HG03457 (cell line): ENCODE measurements at regions not wholly inside any gene's neighbourhood (a gene's known extent, or its start where the extent isn't known, plus 50 kb on each side); places are given as distances from the start of the nearest gene placed in this dataset.
A peak's percentile ranks its signal among the peaks of the same experiment; 100 is the strongest.
"Not testable (repeated sequence)": the region's sequence is repeated elsewhere in the genome, so short reads cannot be mapped to it uniquely, and the experiment has no call there.

ENCODE experiments used
- ATAC-seq: cut with Tn5 transposase; IDR thresholded peaks from one replicate; pipeline ENCODE4 v1.9.1; 2021; ENCODE audit warnings: moderate number of reproducible peaks; ENCODE audit not compliant: unreplicated experiment

DNA sequence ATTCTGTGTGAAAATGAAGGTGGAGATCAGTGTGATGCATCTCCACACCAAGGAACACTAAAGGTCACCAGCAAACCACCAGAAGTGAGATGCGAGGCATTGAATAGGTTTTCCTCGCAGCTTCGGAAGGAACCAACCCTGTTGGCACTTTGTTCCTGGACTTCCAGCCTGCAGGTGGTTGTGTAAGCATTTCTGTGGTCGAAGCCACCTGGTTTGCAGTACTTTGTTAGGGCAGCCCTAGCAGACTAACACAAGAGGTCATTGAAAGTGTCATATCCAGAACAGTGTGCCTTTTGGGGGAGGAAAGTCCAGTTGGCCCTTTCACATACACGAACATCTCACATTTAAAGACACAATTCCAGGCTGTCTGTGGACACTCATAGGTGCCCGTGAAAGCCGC lies 237.2 kb upstream of the PLGLB1 start:
- ATAC-seq: not testable (repeated sequence)

DNA sequence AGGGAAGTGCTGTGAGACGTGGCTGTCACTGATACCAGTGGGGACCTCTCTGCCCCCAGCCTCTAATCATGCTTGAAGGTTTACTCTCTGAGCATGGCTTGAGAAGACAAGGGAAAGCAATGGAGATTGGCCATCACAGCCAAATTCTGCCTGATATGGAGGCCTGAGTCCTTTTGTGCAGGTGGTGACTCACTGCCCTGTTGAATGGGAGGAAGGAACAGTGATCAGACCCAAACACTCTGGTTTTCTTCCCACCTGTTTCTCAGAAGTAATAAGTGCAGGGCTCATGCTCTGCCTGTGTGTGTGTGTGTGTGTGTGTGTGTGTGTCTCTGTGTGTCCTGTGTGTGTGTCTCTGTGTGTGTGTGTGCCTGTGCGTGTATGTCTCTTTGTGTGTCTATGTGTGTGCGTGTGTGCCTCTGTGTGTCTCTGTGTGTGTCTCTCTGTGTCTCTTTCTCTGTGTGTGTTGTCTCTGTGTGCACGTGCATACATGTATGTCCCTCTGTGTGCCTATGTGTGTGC lies 240.6 kb upstream of the PLGLB1 start:
- not testable (repeated sequence) for ATAC-seq

- ATAC-seq: not testable (repeated sequence)
These were observed 242.3 kb upstream of the PLGLB1 start for GRCh38 chr2:87263868-87264518.

DNA sequence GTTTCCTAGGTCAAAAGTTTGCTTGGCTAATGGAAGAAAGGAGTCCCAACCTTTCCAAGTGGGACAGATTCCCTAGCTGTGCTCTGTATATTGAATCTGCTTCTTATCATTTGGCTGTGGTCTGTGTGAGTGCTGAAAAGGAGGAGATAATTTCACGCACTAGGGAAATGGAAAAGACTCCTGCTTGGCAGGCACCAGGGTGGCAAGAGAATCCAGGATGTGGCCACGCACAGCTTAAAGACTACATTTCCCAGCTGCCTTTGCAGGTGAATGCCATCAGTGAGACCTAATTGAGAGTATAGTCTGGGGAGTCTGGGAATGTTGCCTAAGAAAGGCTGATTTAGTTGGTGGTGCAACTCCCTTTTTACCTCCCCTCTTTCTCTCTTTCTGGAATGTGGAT lies 253.5 kb upstream of the PLGLB1 start:
- ATAC-seq: not testable (repeated sequence)

DNA sequence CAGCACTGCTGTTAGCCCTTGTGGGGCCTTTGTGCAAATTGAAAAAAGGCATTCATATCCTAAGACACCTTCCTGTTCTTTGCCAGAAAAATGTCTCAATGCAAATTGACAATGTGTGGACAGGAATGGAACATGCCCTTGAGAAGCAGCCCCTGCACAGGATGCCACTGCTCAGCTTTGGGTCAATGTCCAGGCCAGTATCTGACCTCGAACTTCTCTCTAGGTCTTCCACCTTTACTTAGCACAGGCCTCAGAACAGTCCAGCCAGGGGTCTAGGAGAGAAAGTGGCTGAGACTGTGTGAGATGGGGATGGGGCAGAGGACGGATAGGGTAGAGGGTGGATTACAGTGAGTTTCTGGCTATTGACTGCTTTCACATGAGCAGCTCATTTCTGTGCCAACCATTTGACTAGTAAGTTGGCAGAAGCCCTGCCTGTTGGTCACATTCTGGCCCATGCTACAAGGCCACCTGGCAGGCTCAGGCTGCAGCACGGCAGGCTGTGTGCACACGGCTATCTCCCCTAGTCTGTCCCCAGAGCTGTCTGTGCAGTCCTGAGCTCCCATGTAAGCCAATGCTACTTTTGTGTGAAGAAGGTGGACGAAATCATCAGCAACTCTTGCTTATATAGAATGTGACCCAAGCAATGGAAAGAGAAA lies 254.5 kb upstream of the PLGLB1 start:
- not testable (repeated sequence) for ATAC-seq

DNA sequence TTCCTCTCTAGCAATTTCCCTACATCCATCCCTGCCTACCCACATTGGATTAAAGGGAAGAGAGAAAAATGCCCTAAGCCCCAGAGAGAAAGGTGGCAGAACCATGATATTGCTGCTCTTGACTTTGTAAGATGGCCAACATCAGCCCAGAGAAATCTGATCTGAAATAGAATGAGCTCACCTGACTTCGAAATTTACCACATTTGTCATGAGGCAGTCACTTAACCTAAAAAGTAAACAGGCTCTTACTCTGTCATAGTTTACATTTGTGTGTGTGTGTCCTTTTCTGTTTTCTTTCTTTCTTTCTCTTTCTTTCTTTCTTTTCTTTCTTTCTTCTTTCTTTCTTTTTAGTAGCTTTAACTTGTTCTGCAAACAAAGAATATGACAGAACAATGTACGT lies 255.0 kb upstream of the PLGLB1 start:
- not testable (repeated sequence) for ATAC-seq

- not testable (repeated sequence) for ATAC-seq
These were observed 256.1 kb upstream of the PLGLB1 start for GRCh38 chr2:87277734-87278133.

DNA sequence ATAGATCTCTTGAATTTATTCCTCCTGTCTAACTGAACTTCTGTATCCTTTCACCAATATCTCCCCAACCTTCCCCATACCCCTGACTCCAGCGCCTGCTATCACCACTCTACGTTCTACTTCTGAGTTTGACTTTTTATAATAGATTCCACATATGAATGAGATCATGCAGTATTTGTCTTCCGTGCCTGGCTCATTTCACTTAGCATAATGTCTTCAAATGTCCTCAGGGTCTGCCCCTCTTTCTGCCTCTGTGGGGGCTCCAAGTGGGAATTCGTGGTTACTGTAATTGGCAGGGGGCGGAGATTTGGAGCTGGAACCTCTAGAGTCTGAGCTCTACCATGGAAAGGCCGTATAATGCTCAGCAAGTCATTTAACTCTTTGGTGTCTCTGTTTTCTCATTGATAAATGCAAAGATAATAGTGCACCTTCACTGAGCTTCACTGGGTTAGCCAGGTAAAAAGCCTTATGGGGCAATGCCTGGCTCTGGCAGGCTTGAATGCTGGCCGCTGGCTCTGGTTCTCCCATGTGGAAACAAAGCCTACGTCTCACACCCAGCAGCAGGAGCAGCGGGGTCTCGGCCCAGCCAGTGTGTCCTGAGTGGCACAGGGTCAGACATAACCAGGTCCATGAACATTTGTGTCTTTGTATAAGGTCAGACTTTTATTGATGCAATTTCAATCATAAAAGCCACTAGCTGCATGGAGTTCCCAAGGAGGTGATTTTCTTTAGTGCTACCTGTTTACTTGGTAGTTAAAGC lies 259.1 kb upstream of the PLGLB1 start:
- not testable (repeated sequence) for ATAC-seq

- not testable (repeated sequence) for ATAC-seq
These were observed 262.3 kb upstream of the PLGLB1 start for GRCh38 chr2:87283735-87284470.

GRCh38 chr2:87284471-87284772 lies 262.8 kb upstream of the PLGLB1 start:
- ATAC-seq: not testable (repeated sequence)

DNA sequence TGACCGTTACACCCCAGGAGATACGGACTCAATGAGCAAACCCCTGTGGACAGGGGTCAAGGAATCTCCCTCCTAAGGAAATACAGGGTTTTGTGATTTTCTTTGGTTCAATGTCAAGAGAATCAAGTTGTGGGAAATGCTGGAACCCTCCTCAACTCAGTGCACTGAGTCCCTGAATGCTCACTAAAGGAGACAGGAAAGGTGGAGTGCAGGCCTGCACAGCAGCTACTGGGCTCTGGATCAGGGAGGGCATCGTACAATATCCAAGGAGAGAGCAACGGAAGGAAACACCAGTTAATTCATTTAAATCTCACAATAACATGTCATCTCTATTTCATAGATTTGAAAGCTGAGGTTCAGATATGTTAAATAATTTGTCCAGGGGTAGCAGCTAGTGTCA lies 263.5 kb upstream of the PLGLB1 start:
- ATAC-seq: not testable (repeated sequence)

DNA sequence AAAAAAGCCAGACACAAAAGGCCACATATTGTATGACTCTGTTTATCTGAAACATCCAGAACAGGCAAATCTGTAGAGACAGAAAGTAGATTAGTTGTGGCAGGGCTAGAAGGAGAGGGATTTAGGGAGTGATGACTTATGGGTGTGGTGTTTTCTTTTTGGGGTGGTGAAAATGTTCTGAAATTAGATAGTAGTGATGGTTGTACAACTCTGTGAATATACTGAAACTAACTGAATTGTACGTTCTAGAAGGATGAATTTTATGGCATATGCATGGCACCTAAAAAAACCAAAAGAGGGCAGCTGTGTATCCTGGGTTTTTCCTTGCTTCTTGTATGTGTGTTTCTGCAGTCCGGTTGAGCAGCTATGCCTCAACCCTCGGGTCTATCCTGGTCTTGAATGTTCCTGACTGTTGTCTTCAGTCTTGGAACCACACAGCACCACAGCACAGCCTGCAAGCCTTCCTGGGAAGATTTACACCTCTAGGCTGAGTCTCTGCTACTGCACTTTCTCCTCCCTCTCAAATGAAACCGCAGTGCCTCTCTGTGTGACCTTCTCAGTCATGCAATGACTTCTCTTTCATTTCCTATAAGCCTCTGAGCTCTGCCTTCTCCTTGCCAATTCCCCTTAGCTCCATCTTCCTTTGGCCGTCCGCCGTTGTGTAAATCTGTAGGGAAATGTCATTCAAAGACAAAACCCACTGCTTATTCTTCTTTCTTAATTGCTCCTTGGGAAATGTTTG lies 269.1 kb upstream of the PLGLB1 start:
- peak; percentile 65 for ATAC-seq

- ATAC-seq: not testable (repeated sequence)
These were observed 270.0 kb upstream of the PLGLB1 start for GRCh38 chr2:87291400-87292200.

DNA sequence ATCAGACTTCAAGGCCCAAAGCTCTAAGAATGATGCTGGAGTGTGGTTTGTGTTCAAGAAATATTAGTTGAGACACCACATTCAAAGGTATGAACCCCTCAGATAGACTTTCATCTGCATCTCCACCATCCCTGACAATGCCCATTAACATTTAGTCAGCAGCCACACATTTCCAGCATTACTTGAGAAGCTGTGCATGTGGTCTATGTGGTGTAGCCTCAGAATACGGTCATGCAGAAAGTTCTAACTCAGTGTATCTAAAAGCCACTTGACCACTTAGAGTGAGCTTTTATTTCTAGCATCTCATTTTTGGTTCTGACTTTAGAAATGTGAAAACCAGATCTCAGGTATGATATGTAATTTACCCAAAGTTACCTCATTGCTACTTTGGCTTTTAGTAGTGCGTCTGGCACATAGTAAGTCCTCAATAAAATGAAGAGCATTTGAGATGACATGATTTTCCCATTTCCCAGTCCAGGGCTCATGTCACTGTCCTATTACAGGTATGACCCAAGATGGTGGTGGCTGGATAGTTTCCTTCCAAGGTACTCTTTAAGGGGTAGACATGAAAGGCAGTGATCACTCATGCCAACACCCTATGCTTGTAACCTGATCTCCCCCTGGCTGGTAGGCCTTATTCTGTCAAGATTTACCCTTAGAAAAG lies 272.4 kb upstream of the PLGLB1 start:
- ATAC-seq: not testable (repeated sequence)

DNA sequence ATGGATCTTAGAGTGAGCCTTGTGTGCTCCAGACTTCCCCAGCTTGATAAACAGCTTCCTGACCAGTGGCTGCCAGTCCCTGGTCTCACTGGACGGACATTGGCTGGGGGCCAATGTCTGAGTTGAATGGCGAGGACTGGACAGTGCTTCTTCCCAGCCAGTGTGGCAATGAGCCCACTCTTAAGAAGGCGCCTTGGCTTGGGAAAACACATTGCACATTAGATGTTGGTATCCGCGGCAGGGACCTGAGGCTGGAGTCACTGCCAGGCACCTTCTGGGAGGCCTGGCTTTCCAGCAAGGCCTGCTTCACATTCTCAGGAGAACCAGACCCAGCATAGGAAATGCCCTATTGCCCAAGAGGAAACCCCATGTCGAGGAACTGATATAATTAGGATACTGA lies 273.5 kb upstream of the PLGLB1 start:
- not testable (repeated sequence) for ATAC-seq

- not testable (repeated sequence) for ATAC-seq
These were observed 279.7 kb upstream of the PLGLB1 start for GRCh38 chr2:87301349-87301748.

DNA sequence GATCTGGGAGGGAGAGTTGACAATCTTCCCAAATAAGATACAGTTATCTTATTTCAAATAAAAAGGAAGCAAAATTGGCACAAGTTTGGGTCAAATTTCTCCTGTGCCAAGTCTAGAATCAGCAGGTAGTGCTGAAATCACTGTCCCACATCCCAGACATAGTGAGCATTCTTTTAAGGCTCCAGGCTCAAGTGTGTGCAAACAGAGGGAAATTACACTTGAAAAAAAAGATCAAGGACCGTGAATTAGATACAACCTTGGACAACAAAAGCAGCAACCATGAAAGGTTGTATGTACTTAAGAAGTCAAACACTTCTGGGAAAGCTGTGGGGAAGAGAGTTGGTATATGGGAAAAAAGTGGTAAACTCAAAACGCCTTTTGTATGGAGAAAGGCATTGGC lies 280.2 kb upstream of the PLGLB1 start:
- ATAC-seq: not testable (repeated sequence)

GRCh38 chr2:87308621-87309020 lies 287.0 kb upstream of the PLGLB1 start:
- ATAC-seq: not testable (repeated sequence)

- not testable (repeated sequence) for ATAC-seq
These were observed 288.1 kb upstream of the PLGLB1 start for GRCh38 chr2:87309785-87310184.
